ENCODE measurements at regions not wholly inside any gene's neighbourhood (a gene's known extent, or its start where the extent isn't known, plus 50 kb on each side); places are given as distances from the start of the nearest gene placed in this dataset.

- TF ChIP-seq CTCF (conservative IDR thresholded peaks at IDR 0.05), result no peak
- no peak for TF ChIP-seq EZH2 (IDR thresholded peaks at IDR 0.05; ENCODE audit: low read depth)
These were observed 151.3 kb upstream of the EGFLAM start for GRCh38 chr5:38107096-38107495.

All from PC-9 (cell line).